HepG2 (cell line): ENCODE measurements at regions not wholly inside any gene's neighbourhood (a gene's known extent, or its start where the extent isn't known, plus 50 kb on each side); places are given as distances from the start of the nearest gene placed in this dataset.

Experiments used
- ATAC-seq: fragments of 200-7000 bp; cut with Tn5 transposase; 3 replicates; pipeline ENCODE4 v1.9.1; 2020; ENCODE audit warnings: mild to moderate bottlenecking, moderate library complexity
- BruUV-seq: library from RNA; stranded (reverse); fragments of 400-500 nt; replicated peaks from 2 replicates; lab custom pipeline; 2021; lab: Mats Ljungman, UMichigan
- CTCF ChIA-PET: fragments of 300-600 bp; formaldehyde crosslinking; extraction: SDS; loops from one replicate; lab custom pipeline; 2021; ENCODE audit warnings: low total read pairs, inconsistent platforms, low intra/inter-chr PET ratio; lab: Yijun Ruan, JAX
- POLR2A ChIA-PET: fragments of 350-600 bp; sonication (Branson Sonifier 250); formaldehyde crosslinking; loops from one replicate; lab custom pipeline; 2020; ENCODE audit warnings: antibody characterized with exemption, inconsistent platforms; lab: Yijun Ruan, JAX
- DNase-seq: peaks from one replicate; pipeline ENCODE4 v3.0.0-alpha.2; 2015; ENCODE audit warnings: low spot score
- FAIRE-seq: peaks from 3 replicates; lab custom pipeline; 2011; peaks lifted over from hg19 to GRCh38; lab: Jason Lieb, UNC
- H2AFZ ChIP-seq: one replicate; pipeline ENCODE4 v1.6.1; 2011; ENCODE audit warnings: low read length, inconsistent platforms
- H3K27ac ChIP-seq: fragments of 300-600 bp; 3 replicates; pipeline ENCODE4 v1.8.0; 2011; ENCODE audit warnings: mixed run types, mild to moderate bottlenecking, mixed read lengths, low read length, inconsistent platforms; ENCODE audit not compliant: insufficient read depth; ENCODE audit errors: extremely low read length
- H3K27me3 ChIP-seq, 2 experiments: fragments of 200-600 bp in 1 of 2; 2 replicates in 1 of 2; 3 replicates in 1 of 2; pipeline versions ENCODE4 v1.6.0 to v1.8.0; 2011; ENCODE audit warnings: low read length in 2 of 2, mild to moderate bottlenecking in 2 of 2, moderate library complexity in 2 of 2, inconsistent platforms in 1 of 2; ENCODE audit not compliant: insufficient read depth in 2 of 2, control insufficient read depth in 1 of 2
- H3K36me3 ChIP-seq, 2 experiments: fragments of 200-600 bp in 1 of 2; replicated peaks in 1 of 2; 2 replicates in 1 of 2; 3 replicates in 1 of 2; pipeline versions ENCODE4 v1.5.1 to v1.8.0; 2011; ENCODE audit warnings: low read length in 2 of 2, inconsistent platforms in 1 of 2; ENCODE audit not compliant: insufficient read depth in 2 of 2, control insufficient read depth in 1 of 2
- H3K4me1 ChIP-seq: 2 replicates; pipeline ENCODE4 v1.5.1; 2012; ENCODE audit warnings: low read length, inconsistent platforms; ENCODE audit not compliant: insufficient read depth
- H3K4me2 ChIP-seq: 2 replicates; pipeline ENCODE4 v1.6.0; 2011; ENCODE audit warnings: low read depth, low read length, inconsistent platforms
- H3K4me3 ChIP-seq, 3 experiments: fragments of 200-600 bp in 1 of 3; sonication (generic), shearing (Covaris generic) in 1 of 3; replicated peaks in 1 of 3; 2 replicates each; pipeline ENCODE4 v1.5.1; 2011 to 2016; ENCODE audit warnings: low read length in 3 of 3, inconsistent platforms in 2 of 3, low read depth in 2 of 3, mild to moderate bottlenecking in 2 of 3, control low read depth in 1 of 3, mixed read lengths in 1 of 3; ENCODE audit not compliant: insufficient read depth in 1 of 3
- H3K79me2 ChIP-seq: one replicate; pipeline ENCODE4 v1.6.1; 2011; ENCODE audit warnings: low read length, inconsistent platforms; ENCODE audit not compliant: insufficient read depth
- H3K9ac ChIP-seq: 2 replicates; pipeline ENCODE4 v1.6.0; 2011; ENCODE audit warnings: mild to moderate bottlenecking, low read depth, low read length, inconsistent platforms; ENCODE audit not compliant: insufficient read depth
- H3K9me3 ChIP-seq: 2 replicates; pipeline ENCODE4 v1.5.1; 2012; ENCODE audit warnings: mild to moderate bottlenecking, low read length
- H4K20me1 ChIP-seq: 2 replicates; pipeline ENCODE4 v1.6.0; 2011; ENCODE audit warnings: inconsistent platforms, mild to moderate bottlenecking, low read length, moderate library complexity; ENCODE audit not compliant: insufficient read depth
- CBX2 ChIP-seq, 2 experiments: fragments of 200-600 bp in 1 of 2; sonication (generic); formaldehyde crosslinking in 1 of 2; IDR thresholded peaks; 2 replicates each; pipeline versions ENCODE4 v1.7.0 to v1.8.1; 2018 to 2022; ENCODE audit warnings: low read depth in 2 of 2, low read length in 1 of 2, mild to moderate bottlenecking in 1 of 2, missing genetic modification reagents in 1 of 2
- IRF2 ChIP-seq: IDR thresholded peaks from 2 replicates; pipeline ENCODE4 v1.6.1; 2018; ENCODE audit warnings: missing genetic modification reagents, missing compliant biosample characterization
- ZMYM2 ChIP-seq: sonication (generic); formaldehyde crosslinking; IDR thresholded peaks from 2 replicates; pipeline ENCODE4 v1.8.0; 2022; ENCODE audit warnings: mild to moderate bottlenecking, missing genetic modification reagents
- WGBS: methylation state at CpG from one replicate; pipeline ENCODE4 v1.1.6; 2017; ENCODE audit warnings: low lambda C conversion rate; 5-methylcytosine and 5-hydroxymethylcytosine counted together
- in situ Hi-C: cut with HindIII; loops from 2 replicates; pipeline ENCODE4 v1.10.0; 2017; ENCODE audit warnings: low pct_unique_long_range_greater_than_20kb; ENCODE audit not compliant: extremely low pct_ligation_motif_present
- intact Hi-C: fragments of 100-400 bp; cut with micrococcal nuclease; formaldehyde crosslinking; loops from one replicate; pipeline ENCODE4 v1.10.0; 2022; ENCODE audit not compliant: unreplicated experiment

DNA sequence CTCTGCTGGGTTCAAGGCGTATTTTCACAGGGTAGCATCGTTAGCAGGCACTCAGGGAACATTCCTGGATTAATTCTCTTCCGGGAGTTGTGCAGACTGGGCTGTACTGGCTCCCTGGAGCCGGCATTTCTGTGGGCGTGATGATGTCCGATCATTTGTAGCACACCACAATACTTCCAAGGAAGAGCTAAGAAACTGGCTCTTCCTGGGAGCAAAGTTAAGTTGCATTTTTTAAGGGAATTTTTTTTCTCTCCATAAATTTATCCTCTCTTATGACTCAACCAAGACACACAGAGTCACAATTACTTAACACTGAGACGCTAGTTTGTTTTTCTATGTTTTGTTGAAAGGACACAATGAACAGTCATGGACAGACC, 211.6 kb upstream of the FOXF1 start:
- H3K27me3 ChIP-seq, result peaks cover 20 to 87% of the 10 kb centered on the region in 2 experiments
- CTCF ChIA-PET, result no interaction called here
- H2AFZ ChIP-seq, result no peak overlapping the region
- H3K4me1 ChIP-seq, result no peaks in the 10 kb centered on the region
- FAIRE-seq, result no peak
- H3K27ac ChIP-seq, result no peak overlapping the region
- no peak overlapping the region for H3K4me2 ChIP-seq
- H3K9ac ChIP-seq, result no peak overlapping the region
- intact Hi-C loops (no loop called here), in situ Hi-C loops (no loop called here)
- DNase-seq, result no peak
- WGBS, result 2% methylated on average over 7 of the region's 7 CpGs
- no peak for ATAC-seq
- no peak overlapping the region for H3K4me3 ChIP-seq
- BruUV-seq, result no TSS peak
- no peaks in the 10 kb centered on the region for H3K9me3 ChIP-seq
- H3K36me3 ChIP-seq, result no peaks in the 10 kb centered on the region
- no peak for TF ChIP-seq IRF2 (CRISPR knock-in tag)
- H4K20me1 ChIP-seq, result peaks cover 4% of the 10 kb centered on the region; the same call in 1 of the 2 replicates
- POLR2A ChIA-PET, result no interaction called here
- no peaks in the 10 kb centered on the region for H3K79me2 ChIP-seq

DNA sequence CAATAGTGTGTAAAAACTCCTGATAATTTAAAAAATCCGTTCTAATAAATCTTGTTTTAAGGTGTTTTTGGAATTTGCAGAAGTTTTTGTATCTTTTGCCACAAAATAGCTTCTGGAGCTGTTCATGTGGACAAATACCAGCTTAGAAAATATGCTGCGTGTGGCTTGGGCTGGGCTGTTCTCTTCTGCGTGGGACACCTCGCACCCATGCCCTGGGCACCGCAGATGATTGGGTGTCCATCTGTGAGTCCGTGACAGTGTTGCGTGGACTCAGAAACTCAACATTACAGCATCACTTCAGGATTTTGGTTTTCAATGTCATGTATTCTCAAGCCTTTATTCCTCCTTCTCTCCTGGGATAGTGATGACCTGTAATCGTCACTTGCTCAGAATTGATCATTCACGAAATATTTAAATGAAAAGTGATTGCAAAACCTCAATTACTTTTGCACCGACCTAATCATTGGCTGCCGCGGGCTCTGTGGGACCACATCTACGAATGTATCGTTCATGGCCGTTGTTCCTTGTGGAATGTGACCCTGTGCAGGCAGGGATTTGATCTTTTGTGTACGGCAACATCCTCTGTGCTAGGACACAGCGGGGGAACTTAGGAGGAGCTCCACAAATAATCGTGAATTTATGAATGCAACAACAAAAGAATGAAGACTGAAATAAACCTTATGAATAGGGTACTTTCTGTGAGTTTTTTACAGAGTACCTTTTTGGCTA, 210.3 kb upstream of the FOXF1 start:
- TF ChIP-seq CBX2 (IDR thresholded peaks at IDR 0.05; ENCODE audit: low read depth, low read length), result 0 out of 2 replicates have a peak, but pooled peaks have one; percentile 5
- no peak for TF ChIP-seq CBX2 (CRISPR knock-in tag; IDR thresholded peaks at IDR 0.05; ENCODE audit: low read depth)
- no peak for TF ChIP-seq ZMYM2
- Histone ChIP-seq H2AFZ (no peak overlapping the region), H3K4me3 (no peak overlapping the region), H3K4me2 (no peak overlapping the region), H4K20me1 (peaks cover 4% of the 10 kb centered on the region; the same call in 1 of the 2 replicates), H3K27me3 (peaks cover 21 to 86% of the 10 kb centered on the region in 2 experiments), H3K9ac (no peak overlapping the region), H3K79me2 (no peaks in the 10 kb centered on the region), H3K27ac (no peak overlapping the region), H3K9me3 (no peaks in the 10 kb centered on the region), H3K4me1 (no peaks in the 10 kb centered on the region), H3K36me3 (no peaks in the 10 kb centered on the region)
- DNase-seq, result no peak
- ATAC-seq, result no peak
- in situ Hi-C loops (loop anchor here (10.0 kb wide), 1 partner anchor 225 kb away; no protein-coding TSS in a partner anchor), intact Hi-C loops (no loop called here)
- POLR2A ChIA-PET, result no interaction called here
- CTCF ChIA-PET, result no interaction called here
- WGBS, result 21% methylated on average over 18 of the region's 18 CpGs
- FAIRE-seq, result no peak
- BruUV-seq, result no TSS peak
